GM21723 (cell line): ENCODE measurements at regions not wholly inside any gene's neighbourhood (a gene's known extent, or its start where the extent isn't known, plus 50 kb on each side); places are given as distances from the start of the nearest gene placed in this dataset.
"Not testable (repeated sequence)": the region's sequence is repeated elsewhere in the genome, so short reads cannot be mapped to it uniquely, and the experiment has no call there.

Experiments used
- ATAC-seq: cut with Tn5 transposase; IDR thresholded peaks from one replicate; pipeline ENCODE4 v1.9.1; 2021; ENCODE audit warnings: mild to moderate bottlenecking, moderate library complexity; ENCODE audit not compliant: unreplicated experiment

DNA sequence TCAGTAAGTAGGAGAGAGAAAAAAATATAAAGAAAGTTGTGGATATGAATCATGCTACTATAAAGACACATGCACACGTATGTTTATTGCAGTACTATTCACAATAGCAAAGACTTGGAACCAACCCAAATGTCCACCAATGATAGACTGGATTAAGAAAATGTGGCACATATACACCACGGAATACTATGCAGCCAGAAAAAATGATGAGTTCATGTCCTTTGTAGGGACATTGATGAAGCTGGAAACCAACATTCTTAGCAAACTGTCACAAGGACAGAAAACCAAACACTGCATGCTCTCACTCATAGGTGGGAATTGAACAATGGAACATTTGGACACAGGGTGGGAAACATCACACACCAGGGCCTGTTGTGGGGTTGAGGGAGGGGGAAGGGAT, 200.3 kb upstream of the IVNS1ABP start:
- not testable (repeated sequence) for ATAC-seq

- no peak for ATAC-seq
Observed at GRCh38 chr1:185515696-185516095, 198.7 kb upstream of the IVNS1ABP start.

DNA sequence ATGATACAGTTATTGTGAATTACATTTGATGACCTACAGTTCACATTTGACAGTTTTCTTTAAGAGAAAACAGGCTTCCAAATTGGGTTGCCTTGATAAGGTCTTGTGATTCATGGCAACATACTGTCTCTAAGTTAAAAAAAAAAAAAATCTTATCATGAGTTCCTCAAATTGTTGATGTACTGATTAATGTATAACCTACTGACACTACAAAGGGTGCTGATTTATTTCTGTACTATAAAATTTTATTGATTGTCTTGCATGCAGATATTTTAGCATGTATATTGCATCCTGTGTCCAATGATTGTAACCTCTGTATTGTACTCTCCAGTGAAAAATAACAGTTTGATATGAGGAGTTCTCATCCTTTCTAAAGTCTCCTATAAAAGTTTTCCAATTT, 197.3 kb upstream of the IVNS1ABP start:
- ATAC-seq: no peak

- no peak for ATAC-seq
Observed at GRCh38 chr1:185512442-185512841, 195.4 kb upstream of the IVNS1ABP start.

DNA sequence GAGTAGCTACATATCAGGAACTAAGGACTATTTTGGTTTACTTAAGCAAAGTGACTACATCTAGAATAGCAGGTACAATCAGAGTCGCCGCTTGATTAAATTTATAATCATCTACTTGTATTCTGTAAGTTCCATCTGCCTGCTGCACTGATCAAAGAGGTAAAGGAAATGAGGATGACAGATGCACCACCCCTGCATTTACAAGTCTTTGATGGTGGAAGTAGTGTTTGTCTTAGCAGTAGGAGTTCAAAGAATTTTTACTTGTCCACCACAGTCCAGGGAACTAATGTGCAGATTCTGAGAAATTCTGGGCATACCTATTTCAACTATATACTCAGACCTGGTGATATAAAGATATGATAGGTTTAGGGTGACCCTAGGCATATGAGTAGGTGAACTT, 184.1 kb upstream of the IVNS1ABP start:
- no peak for ATAC-seq

GRCh38 chr1:185500001-185500626, 183.1 kb upstream of the IVNS1ABP start:
- no peak for ATAC-seq

DNA sequence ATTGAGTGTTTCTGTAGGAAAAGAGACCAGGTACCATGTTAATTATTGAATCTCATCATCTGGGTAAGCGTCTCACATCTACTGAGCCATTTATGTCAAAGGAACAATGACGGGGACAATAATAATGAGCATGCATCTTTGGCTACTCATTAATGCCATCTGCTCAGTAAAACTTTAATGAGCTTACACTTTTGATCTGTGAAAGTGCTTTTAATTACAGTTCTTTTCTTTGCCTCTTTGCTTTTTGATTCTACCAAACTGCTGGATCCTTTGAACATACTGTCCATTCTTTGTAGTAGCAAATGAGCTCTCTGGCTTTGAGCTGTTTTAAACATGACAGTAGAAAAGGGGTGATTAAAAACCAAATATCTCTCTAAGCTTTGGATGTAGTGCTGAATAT, 181.2 kb upstream of the IVNS1ABP start:
- no peak for ATAC-seq

- no peak for ATAC-seq
Observed at GRCh38 chr1:185497177-185497576, 180.1 kb upstream of the IVNS1ABP start.

DNA sequence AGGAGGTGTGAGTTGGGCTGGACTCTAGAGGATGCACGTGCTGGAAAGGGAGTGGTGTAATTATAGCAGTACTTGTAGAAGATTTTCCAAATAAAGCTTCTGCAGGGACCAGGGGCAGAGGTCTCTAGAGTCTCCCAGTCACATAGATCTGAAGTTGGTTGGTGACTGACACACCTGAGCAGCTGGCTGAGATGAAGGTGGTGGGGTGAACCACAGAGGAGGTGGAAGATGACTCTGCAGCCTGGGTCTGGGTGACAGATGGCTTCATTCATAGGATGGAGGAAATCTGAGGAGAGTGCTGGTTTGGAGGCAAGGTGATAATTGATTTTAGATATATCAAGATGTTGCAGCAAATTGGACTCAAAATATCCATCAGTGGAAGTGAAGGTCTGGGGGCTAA, 178.9 kb upstream of the IVNS1ABP start:
- ATAC-seq: no peak

- ATAC-seq: no peak
Observed at GRCh38 chr1:185495007-185495406, 178.0 kb upstream of the IVNS1ABP start.

GRCh38 chr1:185492089-185492825, 175.2 kb upstream of the IVNS1ABP start:
- ATAC-seq: no peak

- ATAC-seq: no peak
Observed at GRCh38 chr1:185491604-185492003, 174.6 kb upstream of the IVNS1ABP start.

DNA sequence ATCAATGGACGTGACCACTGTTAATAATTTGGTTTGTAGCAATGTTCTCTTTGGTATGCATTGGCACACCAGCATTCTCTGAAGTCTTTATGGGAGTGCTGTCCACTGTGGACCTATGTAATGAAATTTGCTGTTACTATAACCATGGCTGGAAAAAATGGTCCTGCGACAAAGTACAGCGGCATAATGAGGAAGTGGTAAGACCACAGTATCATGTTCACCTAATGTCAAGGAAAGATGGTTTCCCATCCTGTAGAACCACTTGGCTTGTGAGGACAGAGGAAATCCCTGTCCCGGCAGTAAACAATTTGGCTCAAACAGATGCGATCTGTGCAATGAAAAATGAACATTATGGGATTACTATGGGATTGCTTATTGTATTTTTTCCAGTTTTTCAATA, 173.9 kb upstream of the IVNS1ABP start:
- no peak for ATAC-seq

DNA sequence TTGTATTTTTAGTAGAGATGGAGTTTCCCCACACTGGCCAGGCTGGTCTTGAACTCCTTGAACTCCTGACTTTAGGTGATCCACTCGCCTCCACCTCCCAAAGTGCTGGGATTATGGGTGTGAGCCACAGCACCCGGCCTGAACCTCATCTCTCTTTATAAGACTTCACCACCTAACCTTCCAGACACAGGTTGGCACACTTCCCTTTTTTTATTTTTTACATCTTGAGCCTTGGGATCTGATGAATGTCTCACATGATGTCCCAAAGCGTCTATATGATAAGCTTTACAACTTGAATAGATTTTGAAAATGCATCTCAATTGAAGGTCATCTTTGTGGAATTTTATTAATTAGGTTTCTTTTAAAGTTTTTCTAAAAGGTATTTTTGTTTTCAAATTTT, 172.4 kb upstream of the IVNS1ABP start:
- ATAC-seq: no peak

GRCh38 chr1:185488808-185489207, 171.8 kb upstream of the IVNS1ABP start:
- ATAC-seq: no peak

DNA sequence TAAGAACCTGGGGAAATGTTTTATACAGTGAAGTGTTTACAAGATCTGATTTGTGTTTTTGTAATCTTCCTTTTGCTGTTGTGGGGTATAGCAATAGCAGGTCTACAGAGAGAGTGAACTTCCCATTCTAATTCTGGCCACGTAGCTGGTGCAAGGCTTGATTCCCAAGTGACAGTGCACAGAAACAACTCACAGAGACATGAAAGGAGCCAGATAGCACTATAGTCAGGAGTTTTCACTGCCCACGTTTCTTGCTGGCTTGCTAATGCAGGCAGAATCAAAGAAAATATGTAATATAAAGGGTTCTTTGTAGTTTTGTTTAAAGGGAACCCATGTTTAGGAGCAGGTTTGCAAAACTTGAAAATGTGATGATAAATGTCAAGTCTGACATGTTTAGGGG, 170.9 kb upstream of the IVNS1ABP start:
- ATAC-seq: no peak

DNA sequence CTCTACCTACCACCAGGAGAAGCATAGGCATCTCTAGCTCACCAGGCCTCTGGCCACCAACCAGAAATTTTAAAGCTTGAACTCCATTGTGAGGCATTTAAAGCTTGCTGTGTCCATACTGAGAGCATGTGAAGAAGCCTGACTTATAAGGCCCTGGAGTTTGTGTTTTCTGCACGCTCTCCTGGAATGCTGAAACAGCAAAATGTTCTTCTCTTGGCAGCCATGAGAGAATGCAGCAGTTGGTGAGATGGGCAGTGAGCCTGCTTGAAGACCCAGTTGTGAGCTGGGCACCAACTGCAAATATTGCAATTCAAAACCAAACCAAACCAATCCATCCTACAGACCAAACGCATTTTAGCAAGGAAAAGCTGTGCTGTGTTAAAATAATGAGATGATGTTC, 170.0 kb upstream of the IVNS1ABP start:
- no peak for ATAC-seq

DNA sequence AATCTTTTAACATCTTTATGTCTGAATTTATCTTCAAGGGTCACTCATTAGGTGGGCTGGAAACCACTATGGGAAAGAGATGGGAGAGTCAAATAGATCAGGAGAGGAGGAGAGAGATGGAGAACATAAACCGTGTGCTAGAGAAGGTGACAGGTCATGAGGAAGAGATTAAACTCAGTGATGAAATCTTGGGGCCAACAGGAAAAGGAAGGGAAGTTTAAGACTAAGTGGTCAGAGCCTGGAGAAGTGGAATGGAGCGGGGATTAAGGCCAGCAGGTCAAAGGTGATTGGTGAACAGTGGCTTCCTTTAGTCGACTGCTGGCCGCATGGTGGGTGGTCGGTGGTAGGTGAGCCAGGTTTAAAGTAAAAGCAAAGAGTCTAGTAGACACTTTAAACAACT, 169.3 kb upstream of the IVNS1ABP start:
- no peak for ATAC-seq

- no peak for ATAC-seq
Observed at GRCh38 chr1:185483664-185484450, 166.8 kb upstream of the IVNS1ABP start.

DNA sequence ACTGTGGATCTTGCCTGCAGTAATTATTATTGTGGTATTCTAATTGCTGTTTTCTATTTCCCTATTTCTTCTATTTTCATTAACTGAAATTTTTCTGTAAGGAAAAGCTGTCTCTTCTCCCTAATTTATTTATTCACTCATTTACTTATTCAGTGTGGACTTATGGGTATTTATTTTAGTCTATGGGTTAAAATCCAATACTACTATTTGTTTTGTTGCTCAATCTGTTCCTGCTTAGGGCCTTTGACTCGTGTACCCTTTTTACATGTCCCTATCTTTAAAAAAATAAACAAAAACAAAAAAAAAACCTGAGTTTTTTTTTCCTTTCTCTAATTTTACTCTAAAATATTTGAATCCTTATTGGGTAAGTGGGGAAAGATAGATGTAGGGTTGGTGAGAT, 166.2 kb upstream of the IVNS1ABP start:
- ATAC-seq: no peak

DNA sequence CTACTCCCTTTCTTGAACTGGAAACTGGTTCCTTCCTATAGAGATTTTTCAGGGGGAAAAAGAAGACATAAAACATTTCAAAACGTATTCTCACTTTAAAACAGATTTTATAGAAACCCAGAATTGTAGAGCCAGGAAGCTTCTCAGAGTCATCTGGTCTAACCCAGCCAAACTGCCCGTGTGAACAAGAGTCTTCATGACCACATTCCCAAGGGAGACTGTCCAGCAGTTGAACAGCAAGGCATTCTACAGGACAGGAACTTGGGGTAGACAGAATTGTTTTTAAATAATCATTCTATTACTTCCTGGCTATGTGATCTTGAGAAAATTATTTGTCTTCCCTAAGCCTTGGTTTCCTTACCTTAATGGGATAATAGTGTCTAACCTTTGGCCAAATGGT, 163.5 kb upstream of the IVNS1ABP start:
- no peak for ATAC-seq

DNA sequence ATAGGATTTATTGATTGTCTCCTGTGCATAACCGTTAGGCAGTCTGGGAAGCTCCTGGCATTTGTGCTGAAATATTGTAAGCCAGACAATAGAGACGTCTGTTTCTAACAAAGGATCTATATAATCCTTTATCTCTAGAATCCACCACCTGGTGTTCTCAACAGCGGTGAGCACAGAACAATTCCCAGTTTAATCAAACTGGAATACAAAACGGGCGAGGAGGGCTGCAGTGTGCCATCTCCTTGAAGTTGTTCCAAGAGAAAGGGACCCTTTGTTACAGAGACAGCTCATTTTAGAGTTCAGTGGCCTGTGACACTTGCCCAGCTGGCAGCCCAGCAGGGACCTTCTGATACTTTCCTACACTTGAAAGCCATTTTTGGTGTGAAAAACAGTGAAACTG, 162.8 kb upstream of the IVNS1ABP start:
- ATAC-seq: no peak
